GM12892 (cell line): ENCODE measurements at regions not wholly inside any gene's neighbourhood (a gene's known extent, or its start where the extent isn't known, plus 50 kb on each side); places are given as distances from the start of the nearest gene placed in this dataset.

Source experiments
- POLR2A ChIP-seq: IDR thresholded peaks from 2 replicates; pipeline ENCODE4 v1.6.1; 2011; ENCODE audit warnings: low read depth, low read length, control low read depth
- POLR2AphosphoS5 ChIP-seq: IDR thresholded peaks from 2 replicates; pipeline ENCODE4 v1.6.1; 2011; ENCODE audit warnings: low read depth, low read length, control low read depth

DNA sequence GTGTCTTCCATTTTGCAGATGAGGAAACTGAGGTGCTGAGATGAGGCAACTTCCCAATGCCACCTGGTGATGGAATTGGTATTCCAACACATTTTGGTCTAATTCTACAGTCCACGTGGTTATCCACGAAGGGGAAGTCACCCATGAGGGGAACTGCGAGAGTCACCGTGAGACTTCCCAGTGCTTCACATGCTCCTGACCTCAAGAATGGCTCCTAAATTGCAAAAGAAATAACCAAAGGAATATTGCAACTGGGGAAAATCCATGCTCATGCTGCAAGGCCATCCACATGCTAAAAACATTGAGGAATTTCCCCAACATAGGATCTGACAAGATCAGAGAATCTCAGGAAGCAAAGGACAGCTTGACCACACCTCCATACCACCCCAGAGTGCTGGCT is 153.9 kb downstream of the HS3ST3B1 start:
- no peak for TF ChIP-seq POLR2AphosphoS5
- TF ChIP-seq POLR2A = no peak
